ENCODE measurements at regions not wholly inside any gene's neighbourhood (a gene's known extent, or its start where the extent isn't known, plus 50 kb on each side); places are given as distances from the start of the nearest gene placed in this dataset.

GRCh38 chr3:194780706-194781105, 95.0 kb downstream of the FAM43A start:
- no peak overlapping the region for H3K4me3 ChIP-seq
- H3K4me1 ChIP-seq = no peaks in the 10 kb centered on the region
- FAIRE-seq (no peak), ATAC-seq (no peak), DNase-seq (no peak)
- intact Hi-C loops (cut with DNase I) = no loop called here
- TF ChIP-seq CTCF (IDR thresholded peaks at IDR 0.05) = no peak
- no peaks in the 10 kb centered on the region for H3K9me3 ChIP-seq
- H3K36me3 ChIP-seq = no peaks in the 10 kb centered on the region
- no peak overlapping the region for H3K27ac ChIP-seq
- WGBS, 2 donors = 77 to 82% methylated on average over 5 of the region's 5 CpGs
- H3K27me3 ChIP-seq = no peaks in the 10 kb centered on the region

- no peak for ATAC-seq
- Histone ChIP-seq H3K36me3 (no peaks in the 10 kb centered on the region), H3K27me3 (no peaks in the 10 kb centered on the region), H3K4me3 (no peak overlapping the region), H3K27ac (no peak overlapping the region), H3K4me1 (no peaks in the 10 kb centered on the region), H3K9me3 (no peaks in the 10 kb centered on the region)
- intact Hi-C loops (cut with DNase I) = no loop called here
- TF ChIP-seq CTCF (IDR thresholded peaks at IDR 0.05) = no peak
- no peak for FAIRE-seq
- DNase-seq = no peak
- WGBS, 2 donors = 61 to 64% methylated on average over 2 of the region's 2 CpGs
These were observed 95.9 kb downstream of the FAM43A start for GRCh38 chr3:194781617-194782016.

- Histone ChIP-seq H3K36me3 (no peaks in the 10 kb centered on the region), H3K27me3 (no peaks in the 10 kb centered on the region), H3K9me3 (no peaks in the 10 kb centered on the region), H3K27ac (no peak overlapping the region), H3K4me3 (no peak overlapping the region), H3K4me1 (no peaks in the 10 kb centered on the region)
- intact Hi-C loops (cut with DNase I) = no loop called here
- ATAC-seq (no peak), FAIRE-seq (no peak), DNase-seq (no peak)
- 73 to 75% methylated on average over 13 of the region's 13 CpGs for WGBS, 2 donors
- no peak for TF ChIP-seq CTCF (IDR thresholded peaks at IDR 0.05)
These were observed 97.2 kb downstream of the FAM43A start for GRCh38 chr3:194782698-194783404.

GRCh38 chr3:194784361-194784760, 98.7 kb downstream of the FAM43A start:
- Histone ChIP-seq H3K36me3 (no peaks in the 10 kb centered on the region), H3K4me3 (no peak overlapping the region), H3K4me1 (no peaks in the 10 kb centered on the region), H3K27me3 (no peaks in the 10 kb centered on the region), H3K27ac (no peak overlapping the region), H3K9me3 (no peaks in the 10 kb centered on the region)
- DNase-seq = no peak
- no peak for TF ChIP-seq CTCF (IDR thresholded peaks at IDR 0.05)
- 70 to 77% methylated on average over 5 of the region's 5 CpGs for WGBS, 2 donors
- no peak for FAIRE-seq
- no peak for ATAC-seq
- intact Hi-C loops (cut with DNase I) = no loop called here

GRCh38 chr3:194785315-194785714, 99.6 kb downstream of the FAM43A start:
- no peaks in the 10 kb centered on the region for H3K4me1 ChIP-seq
- no peak for DNase-seq
- H3K27me3 ChIP-seq = no peaks in the 10 kb centered on the region
- no peak for FAIRE-seq
- no peak for ATAC-seq
- TF ChIP-seq CTCF (IDR thresholded peaks at IDR 0.05) = no peak
- H3K4me3 ChIP-seq = no peak overlapping the region
- intact Hi-C loops (cut with DNase I) = no loop called here
- WGBS, 2 donors = 76 to 78% methylated on average over 4 of the region's 4 CpGs
- H3K36me3 ChIP-seq = no peaks in the 10 kb centered on the region
- no peaks in the 10 kb centered on the region for H3K9me3 ChIP-seq
- no peak overlapping the region for H3K27ac ChIP-seq
